ENCODE measurements at regions not wholly inside any gene's neighbourhood (a gene's known extent, or its start where the extent isn't known, plus 50 kb on each side); places are given as distances from the start of the nearest gene placed in this dataset.

DNA sequence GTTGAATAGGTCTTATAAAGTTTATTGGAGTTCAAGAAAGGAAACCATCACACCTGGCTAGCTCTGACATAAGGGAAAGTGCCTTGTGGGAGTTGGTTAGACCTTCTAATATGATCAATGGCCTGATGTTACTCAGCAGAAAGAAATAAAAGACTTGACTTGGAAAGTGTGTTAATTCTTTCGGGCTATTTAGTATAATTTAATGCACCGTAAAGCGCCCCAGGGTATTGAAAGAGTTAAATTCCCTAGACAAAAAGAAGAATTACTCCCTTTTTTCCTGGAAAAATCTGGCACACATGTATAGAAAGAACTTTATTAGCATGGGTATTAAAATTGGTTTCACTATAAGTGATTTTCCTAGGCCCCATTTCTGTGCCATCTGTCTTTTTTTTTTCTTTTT is 1125.7 kb upstream of the FLRT2 start:
- no peak overlapping the region for H3K9ac ChIP-seq (replicated peaks; ENCODE audit: extremely low read depth, insufficient read depth, low read length)
- no peak overlapping the region for H3K4me2 ChIP-seq (ENCODE audit: insufficient read depth, low read length)
- no peak overlapping the region for H3K4me3 ChIP-seq (replicated peaks in 1 of 3; ENCODE audit: insufficient read depth in 1 of 3, low read depth in 1 of 3, low read length in 3 of 3)
- ChIA-PET POLR2A (no interaction called here), CTCF (no interaction called here)
- TF ChIP-seq GATA2 (IDR thresholded peaks at IDR 0.05; ENCODE audit: insufficient read depth, insufficient read length, low read depth, low read length) (no peak), JUN (IDR thresholded peaks at IDR 0.05; ENCODE audit: borderline replicate concordance, insufficient read depth, insufficient read length, low read depth) (no peak), FOS (IDR thresholded peaks at IDR 0.05; ENCODE audit: borderline replicate concordance, insufficient read depth, low read length) (no peak), MYC (IDR thresholded peaks at IDR 0.05; ENCODE audit: low read depth, low read length) (no peak), POLR2AphosphoS5 (IDR thresholded peaks at IDR 0.05; ENCODE audit: insufficient read depth, low read depth, low read length) (no peak), EZH2 (IDR thresholded peaks at IDR 0.05; ENCODE audit: borderline replicate concordance, low read depth, low read length, severe bottlenecking) (no peak), POLR2A (IDR thresholded peaks at IDR 0.05; ENCODE audit: low read depth, low read length) (no peak)
- TF ChIP-seq, protein P1, sequence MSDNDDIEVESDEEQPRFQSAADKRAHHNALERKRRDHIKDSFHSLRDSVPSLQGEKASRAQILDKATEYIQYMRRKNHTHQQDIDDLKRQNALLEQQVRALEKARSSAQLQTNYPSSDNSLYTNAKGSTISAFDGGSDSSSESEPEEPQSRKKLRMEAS (IDR thresholded peaks at IDR 0.05; ENCODE audit: insufficient read depth, insufficient read length): no peak
- TF ChIP-seq, protein P2, sequence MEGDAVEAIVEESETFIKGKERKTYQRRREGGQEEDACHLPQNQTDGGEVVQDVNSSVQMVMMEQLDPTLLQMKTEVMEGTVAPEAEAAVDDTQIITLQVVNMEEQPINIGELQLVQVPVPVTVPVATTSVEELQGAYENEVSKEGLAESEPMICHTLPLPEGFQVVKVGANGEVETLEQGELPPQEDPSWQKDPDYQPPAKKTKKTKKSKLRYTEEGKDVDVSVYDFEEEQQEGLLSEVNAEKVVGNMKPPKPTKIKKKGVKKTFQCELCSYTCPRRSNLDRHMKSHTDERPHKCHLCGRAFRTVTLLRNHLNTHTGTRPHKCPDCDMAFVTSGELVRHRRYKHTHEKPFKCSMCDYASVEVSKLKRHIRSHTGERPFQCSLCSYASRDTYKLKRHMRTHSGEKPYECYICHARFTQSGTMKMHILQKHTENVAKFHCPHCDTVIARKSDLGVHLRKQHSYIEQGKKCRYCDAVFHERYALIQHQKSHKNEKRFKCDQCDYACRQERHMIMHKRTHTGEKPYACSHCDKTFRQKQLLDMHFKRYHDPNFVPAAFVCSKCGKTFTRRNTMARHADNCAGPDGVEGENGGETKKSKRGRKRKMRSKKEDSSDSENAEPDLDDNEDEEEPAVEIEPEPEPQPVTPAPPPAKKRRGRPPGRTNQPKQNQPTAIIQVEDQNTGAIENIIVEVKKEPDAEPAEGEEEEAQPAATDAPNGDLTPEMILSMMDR (IDR thresholded peaks at IDR 0.05; ENCODE audit: extremely low read depth in 1 of 2, insufficient read depth in 1 of 2, low read depth in 1 of 2, low read length in 2 of 2): no peak
- no peaks in the 10 kb centered on the region for H3K27me3 ChIP-seq (ENCODE audit: control insufficient read depth in 2 of 2, insufficient read depth in 2 of 2, low read length in 2 of 2)
- H3K36me3 ChIP-seq (ENCODE audit: control insufficient read depth in 2 of 2, extremely low read depth in 1 of 2, insufficient read depth in 2 of 2, low read length in 2 of 2): no peaks in the 10 kb centered on the region
- H3K9me3 ChIP-seq (replicated peaks; ENCODE audit: control insufficient read depth, insufficient read depth, low read length): no peaks in the 10 kb centered on the region
- H2AFZ ChIP-seq (ENCODE audit: low read depth, low read length): no peak overlapping the region
- no TSS peak for BruUV-seq (replicated peaks)
- no peaks in the 10 kb centered on the region for H3K79me2 ChIP-seq (ENCODE audit: control insufficient read depth, insufficient read depth, low read length)
- FAIRE-seq (no peak), DNase-seq (ENCODE audit: low read depth, low spot score) (no peak)
- no peak overlapping the region for H3K27ac ChIP-seq (ENCODE audit: insufficient read depth, low read depth, low read length)
- dilution Hi-C loops (cut with MboI; ENCODE audit: extremely low pct_ligation_motif_present, low sequenced_read_pairs) (no loop called here), intact Hi-C loops (cut with micrococcal nuclease) (no loop called here)
- H4K20me1 ChIP-seq (replicated peaks; ENCODE audit: control insufficient read depth, extremely low read depth, insufficient read depth, low read length): no peaks in the 10 kb centered on the region
- no peaks in the 10 kb centered on the region for H3K9me1 ChIP-seq (replicated peaks; ENCODE audit: control insufficient read depth, extremely low read depth, insufficient read depth, low read length)
- H3K4me1 ChIP-seq (ENCODE audit: control insufficient read depth, extremely low read depth, insufficient read depth, low read length): no peaks in the 10 kb centered on the region
